Smooth muscle cell (in vitro differentiated cells): ENCODE measurements at regions not wholly inside any gene's neighbourhood (a gene's known extent, or its start where the extent isn't known, plus 50 kb on each side); places are given as distances from the start of the nearest gene placed in this dataset.

ENCODE experiments used
- DNase-seq: peaks from one replicate; lab custom pipeline; 2025; ENCODE audit not compliant: unreplicated experiment; lab: John Stamatoyannopoulos, UW
- H2AFZ ChIP-seq: fragments of 200-600 bp; sonication (generic); 2 replicates; pipeline ENCODE4 v1.6.0; 2016; ENCODE audit warnings: antibody characterized with exemption, low read depth, mild to moderate bottlenecking
- H3F3A ChIP-seq: fragments of 200-600 bp; sonication (generic); 2 replicates; pipeline ENCODE4 v1.6.0; 2017; ENCODE audit warnings: antibody characterized with exemption, low read depth
- H3K27ac ChIP-seq: fragments of 200-600 bp; sonication (generic); 2 replicates; pipeline ENCODE4 v1.5.1; 2016; ENCODE audit warnings: low read depth, mild to moderate bottlenecking
- H3K27me3 ChIP-seq: fragments of 200-600 bp; sonication (generic); 2 replicates; pipeline ENCODE4 v1.6.1; 2016; ENCODE audit warnings: low read depth, mild to moderate bottlenecking
- H3K36me3 ChIP-seq: fragments of 200-600 bp; sonication (generic); 2 replicates; pipeline ENCODE4 v1.5.1; 2016; ENCODE audit warnings: low read depth
- H3K4me1 ChIP-seq: fragments of 200-600 bp; sonication (generic); 2 replicates; pipeline ENCODE4 v1.5.1; 2016; ENCODE audit warnings: low read depth
- H3K4me2 ChIP-seq: fragments of 200-600 bp; sonication (generic); 2 replicates; pipeline ENCODE4 v1.6.0; 2016; ENCODE audit warnings: mild to moderate bottlenecking
- H3K4me3 ChIP-seq: fragments of 200-600 bp; sonication (generic); 2 replicates; pipeline ENCODE4 v1.5.1; 2016; ENCODE audit warnings: mild to moderate bottlenecking
- H3K79me2 ChIP-seq: fragments of 200-600 bp; sonication (generic); 2 replicates; pipeline ENCODE4 v1.6.0; 2016; ENCODE audit warnings: low read depth, mild to moderate bottlenecking
- H3K9ac ChIP-seq: fragments of 200-600 bp; sonication (generic); 2 replicates; pipeline ENCODE4 v1.6.0; 2016; ENCODE audit warnings: low read depth
- H3K9me3 ChIP-seq: fragments of 200-600 bp; sonication (generic); replicated peaks from 2 replicates; pipeline ENCODE4 v1.5.1; 2016; ENCODE audit warnings: low read depth
- H4K20me1 ChIP-seq: fragments of 200-600 bp; sonication (generic); 2 replicates; pipeline ENCODE4 v1.6.0; 2016; ENCODE audit warnings: low read depth
- WGBS: methylation state at CpG from one replicate; pipeline ENCODE4 v1.1.7; 2016; ENCODE audit warnings: low lambda C conversion rate; 5-methylcytosine and 5-hydroxymethylcytosine counted together
- TF ChIP-seq, protein P1 (sequence below): fragments of 200-600 bp; sonication (generic); IDR thresholded peaks from 2 replicates; pipeline ENCODE4 v1.5.1; 2017; ENCODE audit warnings: borderline replicate concordance, mild to moderate bottlenecking, antibody characterized with exemption; ENCODE audit not compliant: insufficient read depth, poor library complexity, severe bottlenecking

DNA sequence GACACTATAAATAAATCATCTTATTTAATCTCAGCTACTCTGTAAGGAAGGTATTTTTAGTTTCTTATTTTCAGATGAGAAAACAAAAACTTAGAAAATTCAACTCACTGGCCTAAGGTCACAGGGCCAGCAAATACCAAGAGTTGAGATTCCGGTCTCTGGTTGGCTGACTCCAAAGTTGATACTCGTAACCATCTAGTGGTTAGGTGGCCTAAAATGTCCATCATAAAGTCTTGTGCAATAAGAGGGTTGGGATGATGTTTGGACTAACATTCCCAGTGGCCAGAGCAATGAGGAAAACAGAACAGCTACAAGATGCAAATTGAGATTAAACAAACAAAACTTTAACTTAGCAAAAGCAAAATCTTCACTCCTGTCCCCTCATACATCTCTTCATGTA, 360.3 kb downstream of the FIGN start:
- Histone ChIP-seq H2AFZ (no peak overlapping the region), H3K27ac (no peak overlapping the region), H3K4me3 (no peak overlapping the region), H3K79me2 (no peaks in the 10 kb centered on the region), H3K27me3 (no peaks in the 10 kb centered on the region), H3K9me3 (no peaks in the 10 kb centered on the region), H4K20me1 (no peaks in the 10 kb centered on the region), H3K4me1 (no peaks in the 10 kb centered on the region), H3K9ac (no peak overlapping the region), H3F3A (no peaks in the 10 kb centered on the region), H3K4me2 (no peak overlapping the region), H3K36me3 (no peaks in the 10 kb centered on the region)
- TF ChIP-seq, protein P1, sequence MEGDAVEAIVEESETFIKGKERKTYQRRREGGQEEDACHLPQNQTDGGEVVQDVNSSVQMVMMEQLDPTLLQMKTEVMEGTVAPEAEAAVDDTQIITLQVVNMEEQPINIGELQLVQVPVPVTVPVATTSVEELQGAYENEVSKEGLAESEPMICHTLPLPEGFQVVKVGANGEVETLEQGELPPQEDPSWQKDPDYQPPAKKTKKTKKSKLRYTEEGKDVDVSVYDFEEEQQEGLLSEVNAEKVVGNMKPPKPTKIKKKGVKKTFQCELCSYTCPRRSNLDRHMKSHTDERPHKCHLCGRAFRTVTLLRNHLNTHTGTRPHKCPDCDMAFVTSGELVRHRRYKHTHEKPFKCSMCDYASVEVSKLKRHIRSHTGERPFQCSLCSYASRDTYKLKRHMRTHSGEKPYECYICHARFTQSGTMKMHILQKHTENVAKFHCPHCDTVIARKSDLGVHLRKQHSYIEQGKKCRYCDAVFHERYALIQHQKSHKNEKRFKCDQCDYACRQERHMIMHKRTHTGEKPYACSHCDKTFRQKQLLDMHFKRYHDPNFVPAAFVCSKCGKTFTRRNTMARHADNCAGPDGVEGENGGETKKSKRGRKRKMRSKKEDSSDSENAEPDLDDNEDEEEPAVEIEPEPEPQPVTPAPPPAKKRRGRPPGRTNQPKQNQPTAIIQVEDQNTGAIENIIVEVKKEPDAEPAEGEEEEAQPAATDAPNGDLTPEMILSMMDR: no peak
- no peak for DNase-seq
- 95% methylated on average over 2 of the region's 2 CpGs for WGBS

DNA sequence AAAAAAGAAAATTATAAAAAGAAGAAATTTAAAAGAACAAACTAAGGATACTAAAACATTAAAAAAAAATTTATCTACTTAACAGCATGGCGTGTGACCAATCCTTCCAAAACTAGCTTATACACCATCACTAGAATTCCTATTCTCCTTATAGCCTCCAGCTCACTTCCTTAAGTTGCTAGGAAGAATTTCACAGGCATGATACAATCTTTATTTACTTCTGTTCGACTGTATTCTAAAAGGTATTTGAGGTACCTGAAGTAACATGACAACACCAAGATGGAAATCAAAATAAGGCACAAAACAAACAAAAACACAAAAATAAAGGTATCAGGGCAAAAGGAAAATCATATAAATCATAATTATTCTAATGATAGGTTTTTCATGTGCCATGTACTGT, 360.7 kb downstream of the FIGN start:
- no peak for DNase-seq

DNA sequence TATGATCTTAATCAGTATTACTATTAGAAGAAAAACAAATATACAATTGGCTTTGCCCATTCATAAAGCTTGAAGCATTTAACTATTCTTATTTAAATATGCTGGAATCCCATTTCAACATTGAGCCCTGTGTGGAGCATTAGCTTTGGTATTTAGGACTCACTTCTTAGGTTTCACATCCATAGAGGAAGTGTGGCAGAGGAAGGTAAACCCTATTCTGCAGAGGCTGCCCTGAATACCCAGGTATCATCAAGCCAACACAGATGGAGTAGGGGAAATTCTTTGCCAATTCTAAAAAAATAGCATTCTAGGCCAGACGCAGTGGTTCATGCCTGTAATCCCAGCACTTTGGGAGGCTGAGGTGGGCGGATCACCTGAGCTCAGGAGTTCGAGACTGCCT, 361.5 kb downstream of the FIGN start:
- no peak overlapping the region for H3K27ac ChIP-seq
- H3K4me1 ChIP-seq: no peaks in the 10 kb centered on the region
- no peak overlapping the region for H2AFZ ChIP-seq
- H3K4me3 ChIP-seq: no peak overlapping the region
- no peaks in the 10 kb centered on the region for H3K9me3 ChIP-seq
- H3K4me2 ChIP-seq: no peak overlapping the region
- no peaks in the 10 kb centered on the region for H3K36me3 ChIP-seq
- no peak for DNase-seq
- no peaks in the 10 kb centered on the region for H3K27me3 ChIP-seq
- H4K20me1 ChIP-seq: no peaks in the 10 kb centered on the region
- WGBS: 95% methylated on average over 3 of the region's 3 CpGs
- TF ChIP-seq, protein P1: no peak
- H3F3A ChIP-seq: no peaks in the 10 kb centered on the region
- H3K9ac ChIP-seq: no peak overlapping the region
- no peaks in the 10 kb centered on the region for H3K79me2 ChIP-seq

More for the DNA sequence above, 360.7 kb downstream of the FIGN start:
- no peaks in the 10 kb centered on the region for H3K36me3 ChIP-seq
- no peaks in the 10 kb centered on the region for H3K79me2 ChIP-seq
- H3K4me2 ChIP-seq: no peak overlapping the region
- WGBS: 69% methylated on average over 2 of the region's 2 CpGs
- TF ChIP-seq, protein P1: no peak
- H3K9me3 ChIP-seq: no peaks in the 10 kb centered on the region
- no peak overlapping the region for H3K4me3 ChIP-seq
- H3K27me3 ChIP-seq: no peaks in the 10 kb centered on the region
- H2AFZ ChIP-seq: no peak overlapping the region
- H4K20me1 ChIP-seq: no peaks in the 10 kb centered on the region
- no peaks in the 10 kb centered on the region for H3F3A ChIP-seq
- no peak overlapping the region for H3K27ac ChIP-seq
- H3K4me1 ChIP-seq: no peaks in the 10 kb centered on the region
- H3K9ac ChIP-seq: no peak overlapping the region

DNA sequence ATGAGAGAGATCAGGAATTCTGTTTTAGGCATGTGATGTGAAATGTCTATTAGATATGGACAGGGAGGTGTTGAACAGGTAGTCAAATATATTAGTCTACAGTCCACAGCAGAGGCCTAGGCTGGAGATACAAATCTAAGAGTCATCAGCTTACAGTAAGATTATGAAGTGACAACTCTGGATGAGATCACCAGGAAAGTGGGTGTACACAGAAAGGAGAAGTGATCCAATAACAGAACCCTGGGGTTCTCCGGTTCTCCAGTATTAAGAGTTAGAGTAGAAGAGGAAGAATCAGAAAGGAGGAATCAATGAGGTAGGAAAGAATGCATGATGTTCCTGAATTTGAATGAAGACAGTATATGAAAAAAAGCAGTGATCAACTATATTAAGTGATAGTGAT, 362.3 kb downstream of the FIGN start:
- Histone ChIP-seq H3K4me3 (no peak overlapping the region), H3K4me2 (no peak overlapping the region), H3K4me1 (no peaks in the 10 kb centered on the region), H3K27me3 (no peaks in the 10 kb centered on the region), H3K9me3 (no peaks in the 10 kb centered on the region), H3F3A (no peaks in the 10 kb centered on the region), H3K27ac (no peak overlapping the region), H2AFZ (no peak overlapping the region), H3K36me3 (no peaks in the 10 kb centered on the region), H4K20me1 (no peaks in the 10 kb centered on the region), H3K9ac (no peak overlapping the region), H3K79me2 (no peaks in the 10 kb centered on the region)
- DNase-seq: no peak
- TF ChIP-seq, protein P1: no peak
- WGBS: 90% methylated on average over 1 of the region's 1 CpG
